RWPE2 (cell line): ENCODE measurements at regions not wholly inside any gene's neighbourhood (a gene's known extent, or its start where the extent isn't known, plus 50 kb on each side); places are given as distances from the start of the nearest gene placed in this dataset.

Source experiments
- ATAC-seq: fragments of 200-7000 bp; cut with Tn5 transposase; 3 replicates; pipeline ENCODE4 v1.9.1; 2021; ENCODE audit warnings: low read depth
- DNase-seq: peaks from one replicate; pipeline ENCODE4 v3.0.0-alpha.2; 2020; ENCODE audit warnings: low spot score
- H3K27ac ChIP-seq: fragments of 450-650 bp; 2 replicates; pipeline ENCODE4 v1.5.1; 2017; ENCODE audit warnings: mild to moderate bottlenecking; ENCODE audit not compliant: poor library complexity, severe bottlenecking
- H3K27me3 ChIP-seq: fragments of 250-450 bp; sonication (Bioruptor Pico); 2 replicates; pipeline ENCODE4 v1.5.1; 2021; ENCODE audit warnings: mild to moderate bottlenecking, moderate library complexity; ENCODE audit not compliant: insufficient read depth, poor library complexity, severe bottlenecking
- H3K36me3 ChIP-seq: fragments of 250-450 bp; sonication (Bioruptor Pico); 2 replicates; pipeline ENCODE4 v1.5.1; 2020; ENCODE audit warnings: low read depth, mild to moderate bottlenecking, moderate library complexity
- H3K4me1 ChIP-seq: fragments of 250-450 bp; sonication (Bioruptor Pico); 2 replicates; pipeline ENCODE4 v1.5.1; 2021; ENCODE audit warnings: mild to moderate bottlenecking, moderate library complexity; ENCODE audit not compliant: insufficient read depth, poor library complexity, severe bottlenecking
- H3K4me3 ChIP-seq: fragments of 250-450 bp; sonication (Bioruptor Pico); 2 replicates; pipeline ENCODE4 v1.5.1; 2021; ENCODE audit warnings: mild to moderate bottlenecking, moderate library complexity; ENCODE audit not compliant: severe bottlenecking
- H3K9me3 ChIP-seq: fragments of 250-450 bp; sonication (Bioruptor Pico); 2 replicates; pipeline ENCODE4 v1.5.1; 2021; ENCODE audit warnings: mild to moderate bottlenecking, moderate library complexity; ENCODE audit not compliant: severe bottlenecking
- CTCF ChIP-seq: fragments of 450-650 bp; IDR thresholded peaks from one replicate; pipeline ENCODE4 v1.5.1; 2017; ENCODE audit warnings: mild to moderate bottlenecking, moderate library complexity; ENCODE audit not compliant: poor library complexity, severe bottlenecking

- no peak overlapping the region for H3K27ac ChIP-seq
- ATAC-seq = no peak
- H3K4me1 ChIP-seq = no peaks in the 10 kb centered on the region
- H3K4me3 ChIP-seq = no peak overlapping the region
- H3K27me3 ChIP-seq = no peaks in the 10 kb centered on the region
- TF ChIP-seq CTCF = no peak
- no peak for DNase-seq
- H3K36me3 ChIP-seq = no peaks in the 10 kb centered on the region
- no peaks in the 10 kb centered on the region for H3K9me3 ChIP-seq
Observed at GRCh38 chr3:36603423-36603822, 160.9 kb downstream of the DCLK3 start.

- no peak for DNase-seq
Observed at GRCh38 chr3:36600404-36600803, 163.9 kb downstream of the DCLK3 start.

More at GRCh38 chr3:36600404-36600803, 163.9 kb downstream of the DCLK3 start:
- Histone ChIP-seq H3K4me3 (no peak overlapping the region), H3K27ac (no peak overlapping the region), H3K27me3 (no peaks in the 10 kb centered on the region), H3K9me3 (no peaks in the 10 kb centered on the region), H3K36me3 (no peaks in the 10 kb centered on the region), H3K4me1 (no peaks in the 10 kb centered on the region)
- ATAC-seq = no peak
- no peak for TF ChIP-seq CTCF
